Fibroblast of lung (primary cell): ENCODE measurements at regions not wholly inside any gene's neighbourhood (a gene's known extent, or its start where the extent isn't known, plus 50 kb on each side); places are given as distances from the start of the nearest gene placed in this dataset.

Source experiments
- DNase-seq, 2 donors: peaks; one replicate each; pipeline versions ENCODE4 v3.0.0 to v3.0.0-alpha.2; 2010; ENCODE audit warnings: low read depth in 2 of 2
- H2AFZ ChIP-seq: 2 replicates; pipeline ENCODE4 v1.5.1; 2012; ENCODE audit warnings: low read length, control low read depth, inconsistent platforms
- H3K27ac ChIP-seq: 2 replicates; pipeline ENCODE4 v1.5.1; 2011; ENCODE audit warnings: low read length, control low read depth; ENCODE audit not compliant: insufficient read depth
- H3K27me3 ChIP-seq: 2 replicates; pipeline ENCODE4 v1.5.1; 2011; ENCODE audit warnings: mild to moderate bottlenecking, low read length; ENCODE audit not compliant: control insufficient read depth, insufficient read depth
- H3K36me3 ChIP-seq: 2 replicates; pipeline ENCODE4 v1.5.1; 2011; ENCODE audit warnings: low read length; ENCODE audit not compliant: control insufficient read depth, insufficient read depth
- H3K4me1 ChIP-seq: 2 replicates; pipeline ENCODE4 v1.5.1; 2011; ENCODE audit warnings: low read length; ENCODE audit not compliant: control insufficient read depth, insufficient read depth; ENCODE audit errors: extremely low read depth
- H3K4me2 ChIP-seq: 2 replicates; pipeline ENCODE4 v1.5.1; 2011; ENCODE audit warnings: low read length, control low read depth; ENCODE audit not compliant: insufficient read depth; ENCODE audit errors: extremely low read depth
- H3K4me3 ChIP-seq, 4 experiments: fragments of 200-600 bp in 1 of 4; sonication (generic) in 1 of 4; replicated peaks in 1 of 4; 2 replicates each; pipeline ENCODE4 v1.5.1; 2011 to 2016; ENCODE audit warnings: low read length in 4 of 4, low read depth in 3 of 4, mild to moderate bottlenecking in 3 of 4, control low read depth in 2 of 4, inconsistent platforms in 1 of 4, mixed read lengths in 1 of 4; ENCODE audit not compliant: insufficient read depth in 1 of 4; ENCODE audit errors: control extremely low read depth in 1 of 4
- H3K79me2 ChIP-seq: 2 replicates; pipeline ENCODE4 v1.5.1; 2012; ENCODE audit warnings: mild to moderate bottlenecking, low read length, inconsistent platforms; ENCODE audit not compliant: control insufficient read depth, insufficient read depth
- H3K9ac ChIP-seq: 2 replicates; pipeline ENCODE4 v1.5.1; 2011; ENCODE audit warnings: mild to moderate bottlenecking, low read length, control low read depth; ENCODE audit not compliant: insufficient read depth
- H3K9me3 ChIP-seq: 2 replicates; pipeline ENCODE4 v1.5.1; 2012; ENCODE audit warnings: low read depth, low read length; ENCODE audit not compliant: control insufficient read depth, insufficient read depth
- H4K20me1 ChIP-seq: 2 replicates; pipeline ENCODE4 v1.5.1; 2011; ENCODE audit warnings: low read length; ENCODE audit not compliant: control insufficient read depth, insufficient read depth; ENCODE audit errors: extremely low read depth
- EZH2 ChIP-seq: IDR thresholded peaks from 2 replicates; pipeline ENCODE4 v1.5.1; 2012; ENCODE audit warnings: low read length, control low read depth, mild to moderate bottlenecking; ENCODE audit errors: missing control alignments
- TF ChIP-seq, protein P1 (sequence below), 2 donors: IDR thresholded peaks in 1 of 2; conservative IDR thresholded peaks in 1 of 2; 1 replicate in 1 of 2; 2 replicates in 1 of 2; pipeline ENCODE4 v1.5.1; 2011 to 2012; ENCODE audit warnings: low read length in 2 of 2, control low read depth in 1 of 2, inconsistent platforms in 1 of 2, low read depth in 1 of 2, mild to moderate bottlenecking in 1 of 2

DNA sequence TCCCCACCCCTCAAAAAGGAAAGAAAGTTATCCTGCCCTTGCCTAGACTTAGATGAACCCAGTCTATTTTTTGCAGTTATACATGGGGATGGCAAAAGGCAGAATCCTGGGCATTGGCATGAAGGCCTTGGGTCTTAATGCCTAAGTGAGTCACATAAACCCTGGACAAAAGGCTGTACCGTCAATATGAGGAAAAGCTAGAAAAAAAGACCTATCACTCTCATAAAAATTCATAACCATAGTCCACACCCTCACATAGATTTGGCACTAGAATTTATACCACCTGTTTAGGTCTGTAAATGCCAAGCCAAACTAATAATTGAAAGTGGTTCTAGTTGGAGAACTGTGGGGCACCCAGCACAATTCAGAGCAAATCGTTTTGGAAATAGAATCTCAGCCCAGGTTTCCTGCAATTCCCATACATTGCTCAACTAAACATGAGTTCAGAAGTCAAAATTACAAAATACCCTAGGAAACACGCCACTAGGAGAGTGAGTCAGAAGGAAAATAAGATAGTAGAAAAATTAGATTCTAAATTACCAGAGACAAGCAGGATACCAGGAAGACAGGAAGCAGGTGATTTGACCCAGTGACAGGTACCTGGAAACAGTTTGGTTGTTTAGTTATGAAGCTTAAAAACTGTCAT, 70.4 kb upstream of the FUCA2 start:
- H3K79me2 ChIP-seq = no peaks in the 10 kb centered on the region
- H3K36me3 ChIP-seq = no peaks in the 10 kb centered on the region
- H3K4me2 ChIP-seq = no peak overlapping the region
- H4K20me1 ChIP-seq = no peaks in the 10 kb centered on the region
- H3K27me3 ChIP-seq = no peaks in the 10 kb centered on the region
- peaks cover 2% of the 10 kb centered on the region for H3K4me1 ChIP-seq
- TF ChIP-seq EZH2 = no peak
- TF ChIP-seq, protein P1, sequence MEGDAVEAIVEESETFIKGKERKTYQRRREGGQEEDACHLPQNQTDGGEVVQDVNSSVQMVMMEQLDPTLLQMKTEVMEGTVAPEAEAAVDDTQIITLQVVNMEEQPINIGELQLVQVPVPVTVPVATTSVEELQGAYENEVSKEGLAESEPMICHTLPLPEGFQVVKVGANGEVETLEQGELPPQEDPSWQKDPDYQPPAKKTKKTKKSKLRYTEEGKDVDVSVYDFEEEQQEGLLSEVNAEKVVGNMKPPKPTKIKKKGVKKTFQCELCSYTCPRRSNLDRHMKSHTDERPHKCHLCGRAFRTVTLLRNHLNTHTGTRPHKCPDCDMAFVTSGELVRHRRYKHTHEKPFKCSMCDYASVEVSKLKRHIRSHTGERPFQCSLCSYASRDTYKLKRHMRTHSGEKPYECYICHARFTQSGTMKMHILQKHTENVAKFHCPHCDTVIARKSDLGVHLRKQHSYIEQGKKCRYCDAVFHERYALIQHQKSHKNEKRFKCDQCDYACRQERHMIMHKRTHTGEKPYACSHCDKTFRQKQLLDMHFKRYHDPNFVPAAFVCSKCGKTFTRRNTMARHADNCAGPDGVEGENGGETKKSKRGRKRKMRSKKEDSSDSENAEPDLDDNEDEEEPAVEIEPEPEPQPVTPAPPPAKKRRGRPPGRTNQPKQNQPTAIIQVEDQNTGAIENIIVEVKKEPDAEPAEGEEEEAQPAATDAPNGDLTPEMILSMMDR (conservative IDR thresholded peaks at IDR 0.05 in 1 of 2, IDR thresholded peaks at IDR 0.05 in 1 of 2; ENCODE audit: low read depth in 1 of 2, low read length in 2 of 2) = no peak
- DNase-seq = peak; percentile 58 to 68
- H2AFZ ChIP-seq = no peak overlapping the region
- no peak overlapping the region for H3K9ac ChIP-seq
- no peaks in the 10 kb centered on the region for H3K9me3 ChIP-seq
- no peak overlapping the region for H3K27ac ChIP-seq
- no peak overlapping the region for H3K4me3 ChIP-seq

DNA sequence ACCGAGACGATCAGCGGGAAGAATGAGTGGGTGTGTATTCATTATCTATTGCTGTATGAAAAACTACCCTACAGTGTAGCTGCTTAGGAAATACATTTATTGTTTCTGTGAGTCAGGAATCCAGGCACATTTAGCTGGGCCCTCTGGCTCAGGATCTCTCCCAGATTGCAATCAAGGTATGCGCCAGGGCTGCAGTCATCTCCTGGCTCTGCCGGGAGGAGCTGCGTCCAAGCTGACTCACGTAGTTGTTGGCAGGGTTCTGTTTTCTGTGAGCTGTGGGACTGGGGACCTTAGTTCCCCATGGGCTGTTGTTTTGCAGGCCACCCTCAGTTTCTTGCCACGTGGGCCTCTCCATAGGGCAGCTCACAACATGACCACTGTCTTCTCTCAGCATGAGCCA, 68.2 kb upstream of the FUCA2 start:
- Histone ChIP-seq H3K4me1 (peaks cover 2% of the 10 kb centered on the region), H3K27me3 (no peaks in the 10 kb centered on the region), H3K36me3 (no peaks in the 10 kb centered on the region), H3K4me3 (no peak overlapping the region), H3K79me2 (no peaks in the 10 kb centered on the region), H3K4me2 (no peak overlapping the region), H4K20me1 (no peaks in the 10 kb centered on the region), H3K9ac (no peak overlapping the region), H3K9me3 (no peaks in the 10 kb centered on the region), H3K27ac (peak overlapping the region; percentile 49), H2AFZ (no peak overlapping the region)
- no peak for TF ChIP-seq EZH2
- TF ChIP-seq, protein P1 (conservative IDR thresholded peaks at IDR 0.05 in 1 of 2, IDR thresholded peaks at IDR 0.05 in 1 of 2; ENCODE audit: low read depth in 1 of 2, low read length in 2 of 2) = no peak
- peak; percentile 65 to 95 for DNase-seq

DNA sequence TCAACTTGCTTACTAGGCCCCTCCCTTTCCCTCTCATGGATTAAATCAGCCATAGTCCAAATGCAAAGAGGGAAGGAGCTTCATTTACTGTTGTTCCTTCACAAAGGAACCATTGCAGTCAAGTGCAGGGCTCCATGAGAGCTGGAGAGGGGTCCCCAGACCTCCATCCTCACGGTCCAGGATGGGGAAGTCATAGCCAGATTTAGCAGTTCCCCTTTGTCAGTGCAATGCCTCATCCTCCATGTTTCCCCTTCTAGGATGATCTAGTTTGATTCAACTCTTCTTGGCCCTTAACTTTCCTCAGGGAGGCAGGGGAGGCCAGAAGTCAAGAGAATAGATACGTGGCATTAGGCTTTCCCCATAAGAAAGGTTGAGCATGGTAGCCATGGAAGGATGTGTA, 66.5 kb upstream of the FUCA2 start:
- TF ChIP-seq, protein P1 (conservative IDR thresholded peaks at IDR 0.05 in 1 of 2, IDR thresholded peaks at IDR 0.05 in 1 of 2; ENCODE audit: low read depth in 1 of 2, low read length in 2 of 2) = no peak
- no peak for TF ChIP-seq EZH2
- no peak overlapping the region for H3K27ac ChIP-seq
- H2AFZ ChIP-seq = no peak overlapping the region
- H3K79me2 ChIP-seq = no peaks in the 10 kb centered on the region
- H3K4me1 ChIP-seq = no peaks in the 10 kb centered on the region
- no peak overlapping the region for H3K9ac ChIP-seq
- H3K36me3 ChIP-seq = no peaks in the 10 kb centered on the region
- H3K27me3 ChIP-seq = no peaks in the 10 kb centered on the region
- H4K20me1 ChIP-seq = no peaks in the 10 kb centered on the region
- H3K9me3 ChIP-seq = no peaks in the 10 kb centered on the region
- no peak overlapping the region for H3K4me2 ChIP-seq
- no peak for DNase-seq
- no peak overlapping the region for H3K4me3 ChIP-seq
